D721Med (cell line): ENCODE measurements at regions not wholly inside any gene's neighbourhood (a gene's known extent, or its start where the extent isn't known, plus 50 kb on each side); places are given as distances from the start of the nearest gene placed in this dataset.

ENCODE experiments used
- DNase-seq: peaks from one replicate; pipeline ENCODE4 v3.0.0; 2011; ENCODE audit warnings: low spot score; ENCODE audit not compliant: insufficient read length
- FAIRE-seq: peaks from 2 replicates; lab custom pipeline; 2011; peaks lifted over from hg19 to GRCh38; lab: Jason Lieb, UNC
- CTCF ChIP-seq: IDR thresholded peaks from 2 replicates; pipeline ENCODE4 v1.5.1; 2012; ENCODE audit warnings: mild to moderate bottlenecking, control low read depth; ENCODE audit not compliant: insufficient read depth; ENCODE audit errors: missing control alignments

DNA sequence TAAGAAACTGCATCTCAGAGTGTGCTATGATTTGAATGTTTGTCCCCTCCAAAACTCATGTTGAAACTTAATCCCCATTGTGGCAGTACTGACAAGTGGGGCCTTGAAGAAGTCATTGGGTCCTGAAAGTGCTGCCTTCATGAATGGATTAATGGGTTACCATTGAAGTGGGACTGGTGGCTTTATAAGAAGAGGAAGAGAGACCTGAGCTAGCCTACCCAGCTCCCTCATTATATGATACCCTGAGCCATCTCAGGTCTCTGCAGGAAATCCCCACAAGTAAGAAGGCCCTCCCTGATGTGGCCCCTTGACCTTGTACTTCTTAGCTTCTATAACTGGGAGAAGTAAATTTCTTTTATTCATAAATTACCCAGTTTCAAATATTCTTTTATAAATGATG, 526.8 kb downstream of the XIRP2 start:
- FAIRE-seq (no peak), DNase-seq (no peak)
- TF ChIP-seq CTCF, result no peak

DNA sequence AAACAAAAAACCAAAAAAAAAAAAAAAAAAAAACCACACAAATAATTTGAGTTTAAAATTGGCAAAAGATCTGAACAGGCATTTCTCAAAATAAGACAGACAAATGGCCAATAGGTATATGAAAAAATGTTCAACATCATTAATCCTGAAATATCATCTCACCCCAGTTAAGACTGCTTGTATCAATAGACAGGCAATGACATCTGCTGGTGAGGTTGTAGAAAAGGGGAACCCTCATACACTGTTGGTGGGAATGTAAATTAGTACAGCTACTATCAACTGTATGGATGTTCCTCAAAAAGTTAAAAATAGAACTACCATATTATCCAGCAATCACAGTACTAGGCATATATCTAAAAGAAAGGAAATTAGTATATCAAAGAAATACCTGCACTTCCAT, 523.1 kb downstream of the XIRP2 start:
- TF ChIP-seq CTCF, result peak; percentile 47
- DNase-seq, result no peak
- no peak for FAIRE-seq

GRCh38 chr2:167406558-167406957, 518.3 kb downstream of the XIRP2 start:
- no peak for FAIRE-seq
- no peak for DNase-seq
- TF ChIP-seq CTCF, result no peak

GRCh38 chr2:167404627-167405284, 516.5 kb downstream of the XIRP2 start:
- TF ChIP-seq CTCF, result no peak
- FAIRE-seq (peak; percentile 16), DNase-seq (no peak)

DNA sequence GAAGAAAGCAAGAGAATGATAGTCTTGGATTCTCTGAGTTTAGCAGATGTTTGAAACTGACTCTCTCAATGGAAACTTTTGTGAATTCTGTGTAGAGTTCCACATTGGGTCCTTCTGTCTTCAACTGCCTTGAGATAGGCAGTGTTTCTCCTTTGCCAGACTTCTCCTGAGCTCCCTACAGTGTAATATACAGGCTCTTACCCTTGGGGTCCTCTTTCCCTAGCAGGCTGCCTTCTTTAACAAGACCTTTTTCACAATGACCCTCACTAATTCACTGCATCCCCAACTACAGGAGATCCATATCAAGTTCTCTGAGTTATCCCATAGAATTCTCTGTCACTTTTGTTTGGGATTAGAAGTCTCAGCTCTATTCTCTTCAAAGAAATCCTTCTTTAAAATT, 513.0 kb downstream of the XIRP2 start:
- no peak for FAIRE-seq
- no peak for DNase-seq
- no peak for TF ChIP-seq CTCF

DNA sequence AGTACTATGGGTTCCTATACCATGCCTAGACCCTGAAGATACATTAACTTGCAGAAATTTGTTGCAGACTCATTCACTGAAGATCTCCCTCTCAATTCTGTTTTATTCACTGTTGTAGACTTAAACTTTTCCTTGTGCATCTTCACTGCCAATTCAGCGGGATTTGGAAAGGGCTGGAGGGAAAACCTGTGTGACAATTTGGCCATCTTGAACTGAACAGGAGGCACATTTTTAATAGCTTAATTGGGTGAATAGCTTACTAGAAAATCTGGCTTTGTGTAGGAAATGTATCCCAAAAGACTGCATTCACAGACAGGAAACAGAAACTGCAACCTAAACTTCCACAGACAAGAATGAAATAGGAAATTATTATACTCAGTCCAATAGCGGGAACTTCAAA, 512.3 kb downstream of the XIRP2 start:
- FAIRE-seq (no peak), DNase-seq (no peak)
- TF ChIP-seq CTCF, result no peak

DNA sequence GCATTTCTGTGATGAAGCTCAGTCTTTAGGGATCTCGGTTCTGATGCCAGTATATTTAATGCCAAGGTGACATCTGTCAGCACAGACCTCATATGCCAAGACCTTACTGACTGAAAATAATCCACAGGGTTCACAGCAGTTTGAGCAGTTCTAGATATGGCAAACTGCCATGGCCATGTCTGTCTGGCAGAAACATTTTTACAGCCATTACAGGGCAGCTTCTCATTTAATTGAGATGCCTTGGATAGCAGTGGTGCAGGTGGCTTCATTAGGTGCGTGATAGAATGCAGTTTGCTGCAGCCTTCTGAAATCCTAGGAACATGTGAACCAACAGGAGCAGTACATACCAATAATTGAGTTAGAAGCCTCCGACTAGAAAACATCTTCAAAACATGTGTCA, 510.6 kb downstream of the XIRP2 start:
- FAIRE-seq (no peak), DNase-seq (no peak)
- no peak for TF ChIP-seq CTCF
